Esophagus squamous epithelium (tissue), 5 donors: ENCODE measurements at regions not wholly inside any gene's neighbourhood (a gene's known extent, or its start where the extent isn't known, plus 50 kb on each side); places are given as distances from the start of the nearest gene placed in this dataset.

Source experiments
- DNase-seq: peaks from one replicate; lab custom pipeline; 2025; lab: John Stamatoyannopoulos, UW
- H3K27ac ChIP-seq, 4 donors: fragments of 200-600 bp; sonication (generic); one replicate each; pipeline ENCODE4 v1.5.1; 2016 to 2019; ENCODE audit warnings: mild to moderate bottlenecking in 1 of 4
- H3K27me3 ChIP-seq, 4 donors: fragments of 200-600 bp; sonication (generic); 1 replicate in 3 of 4; 2 replicates in 1 of 4; pipeline versions ENCODE4 v1.5.1 to v1.6.0; 2017 to 2021; ENCODE audit warnings: antibody characterized with exemption in 1 of 4
- H3K36me3 ChIP-seq, 3 donors: fragments of 200-600 bp; sonication (generic); one replicate each; pipeline ENCODE4 v1.5.1; 2016 to 2019
- H3K4me1 ChIP-seq, 3 donors: fragments of 200-600 bp; sonication (generic); one replicate each; pipeline ENCODE4 v1.5.1; 2017 to 2019
- H3K4me3 ChIP-seq, 4 donors: fragments of 200-600 bp; sonication (generic); 1 replicate in 3 of 4; 2 replicates in 1 of 4; pipeline ENCODE4 v1.5.1; 2016 to 2019; ENCODE audit warnings: mild to moderate bottlenecking in 2 of 4, moderate library complexity in 1 of 4
- H3K9me3 ChIP-seq, 3 donors: fragments of 200-600 bp; sonication (generic); one replicate each; pipeline ENCODE4 v1.5.1; 2016 to 2019
- POLR2A ChIP-seq, 4 donors: fragments of 450-650 bp; IDR thresholded peaks; one replicate each; pipeline ENCODE4 v1.6.1; 2017; ENCODE audit warnings: antibody characterized with exemption in 4 of 4, mild to moderate bottlenecking in 4 of 4, moderate library complexity in 3 of 4
- WGBS, 2 donors: methylation state at CpG; one replicate each; pipeline ENCODE4 v1.1.5; 2018; 5-methylcytosine and 5-hydroxymethylcytosine counted together
- intact Hi-C: fragments of 100-400 bp; cut with DNase I; formaldehyde crosslinking; loops from one replicate; pipeline ENCODE4 v1.15.0; 2022
- TF ChIP-seq, protein P1 (sequence below), 6 experiments: fragments of 450-650 bp in 4 of 6; fragments of 200-600 bp in 2 of 6; sonication (generic) in 2 of 6; IDR thresholded peaks; one replicate each; pipeline ENCODE4 v1.5.1; 2016 to 2019; ENCODE audit warnings: antibody characterized with exemption in 6 of 6, mild to moderate bottlenecking in 4 of 6, moderate library complexity in 4 of 6
- donor health status: DM: yes; HTN: yes; CAD: no.

DNA sequence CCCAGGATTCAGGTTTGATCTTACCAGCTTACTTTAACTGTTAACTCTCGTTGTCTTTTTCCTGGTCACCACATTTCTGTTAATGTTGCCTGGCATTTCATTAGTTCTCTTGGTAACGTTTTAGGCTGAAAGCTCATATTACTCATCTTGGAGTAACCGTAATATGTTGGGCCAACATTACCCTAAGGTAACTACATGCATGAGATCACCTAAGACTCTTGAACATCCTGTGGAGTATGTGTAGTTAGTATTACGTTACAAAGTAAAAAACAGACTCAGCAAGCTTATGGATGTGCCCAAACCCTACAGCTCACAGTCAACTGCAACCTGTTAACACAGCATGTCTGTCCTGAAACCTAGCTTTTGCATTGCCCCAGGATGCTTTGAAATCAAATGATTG, 203.3 kb upstream of the HS3ST1 start:
- Histone ChIP-seq H3K4me1 (peaks cover 0 to 54% (median 6%) of the 10 kb centered on the region in 3 donors), H3K27me3 (no peaks in the 10 kb centered on the region), H3K36me3 (no peaks in the 10 kb centered on the region), H3K27ac (peak overlapping the region; percentile 78 to 89 (median 86)), H3K4me3 (no peak overlapping the region), H3K9me3 (no peaks in the 10 kb centered on the region)
- TF ChIP-seq POLR2A (IDR thresholded peaks at IDR 0.05) = no peak
- TF ChIP-seq, protein P1, sequence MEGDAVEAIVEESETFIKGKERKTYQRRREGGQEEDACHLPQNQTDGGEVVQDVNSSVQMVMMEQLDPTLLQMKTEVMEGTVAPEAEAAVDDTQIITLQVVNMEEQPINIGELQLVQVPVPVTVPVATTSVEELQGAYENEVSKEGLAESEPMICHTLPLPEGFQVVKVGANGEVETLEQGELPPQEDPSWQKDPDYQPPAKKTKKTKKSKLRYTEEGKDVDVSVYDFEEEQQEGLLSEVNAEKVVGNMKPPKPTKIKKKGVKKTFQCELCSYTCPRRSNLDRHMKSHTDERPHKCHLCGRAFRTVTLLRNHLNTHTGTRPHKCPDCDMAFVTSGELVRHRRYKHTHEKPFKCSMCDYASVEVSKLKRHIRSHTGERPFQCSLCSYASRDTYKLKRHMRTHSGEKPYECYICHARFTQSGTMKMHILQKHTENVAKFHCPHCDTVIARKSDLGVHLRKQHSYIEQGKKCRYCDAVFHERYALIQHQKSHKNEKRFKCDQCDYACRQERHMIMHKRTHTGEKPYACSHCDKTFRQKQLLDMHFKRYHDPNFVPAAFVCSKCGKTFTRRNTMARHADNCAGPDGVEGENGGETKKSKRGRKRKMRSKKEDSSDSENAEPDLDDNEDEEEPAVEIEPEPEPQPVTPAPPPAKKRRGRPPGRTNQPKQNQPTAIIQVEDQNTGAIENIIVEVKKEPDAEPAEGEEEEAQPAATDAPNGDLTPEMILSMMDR (IDR thresholded peaks at IDR 0.05) = no peak
- 37 to 45% methylated on average over 4 of the region's 4 CpGs for WGBS, 2 donors
- DNase-seq = no peak
- intact Hi-C loops = no loop called here

DNA sequence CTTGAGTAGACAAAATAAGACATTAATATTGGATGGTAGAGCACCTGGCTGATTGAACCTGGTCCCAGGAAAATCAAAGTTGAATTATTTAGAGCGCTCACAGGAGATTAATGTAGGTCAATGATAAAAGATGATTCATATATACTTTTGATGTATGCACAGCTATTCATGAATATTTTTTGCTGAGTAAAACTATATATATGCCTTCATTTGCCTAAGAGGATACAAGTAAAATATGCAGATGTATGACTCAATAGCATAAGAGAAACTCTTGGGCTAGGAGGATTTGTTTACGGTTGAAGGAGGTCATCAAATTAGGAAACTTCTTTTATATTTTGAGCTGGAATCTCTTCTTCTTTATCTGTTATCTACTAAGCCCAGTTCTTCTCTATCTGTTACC, 202.7 kb upstream of the HS3ST1 start:
- intact Hi-C loops = no loop called here
- no peak for DNase-seq
- H3K27me3 ChIP-seq = no peaks in the 10 kb centered on the region
- no peak overlapping the region for H3K4me3 ChIP-seq
- H3K9me3 ChIP-seq = no peaks in the 10 kb centered on the region
- no peak for TF ChIP-seq POLR2A (IDR thresholded peaks at IDR 0.05)
- TF ChIP-seq, protein P1 (IDR thresholded peaks at IDR 0.05) = no peak
- WGBS, 2 donors = 56 to 60% methylated on average over 2 of the region's 2 CpGs
- H3K27ac ChIP-seq = peak overlapping the region; percentile 78 to 89 (median 86)
- H3K36me3 ChIP-seq = no peaks in the 10 kb centered on the region
- peaks cover 0 to 55% (median 6%) of the 10 kb centered on the region in 3 donors for H3K4me1 ChIP-seq

DNA sequence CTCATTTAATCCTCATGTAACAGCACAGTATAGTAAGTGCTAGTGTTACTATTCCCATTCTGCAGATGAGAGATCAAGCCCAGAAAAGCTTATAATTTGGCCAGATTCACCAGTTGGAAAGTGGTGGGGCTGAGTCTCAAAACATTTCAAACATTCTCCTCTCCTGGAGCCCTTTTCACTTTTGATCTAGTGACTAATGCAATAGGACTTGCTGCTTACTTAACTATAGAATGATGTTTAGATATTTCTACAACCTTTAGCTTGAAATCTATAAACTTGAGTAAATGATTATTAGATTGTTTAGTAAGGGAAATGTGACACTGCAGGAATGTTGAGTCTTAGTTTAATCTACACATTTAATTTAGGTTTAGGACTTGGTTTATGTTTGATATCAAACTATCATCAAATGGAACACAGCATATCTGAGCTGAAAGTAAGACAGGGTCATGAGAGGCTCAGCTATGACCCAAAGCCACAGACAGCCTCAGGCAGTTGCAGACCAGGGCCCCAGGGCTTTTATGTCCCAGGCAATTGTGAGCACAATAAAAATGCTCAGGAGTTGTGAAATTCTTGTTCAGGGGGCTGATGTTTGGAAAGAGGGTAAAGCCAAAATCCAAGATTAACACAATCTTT, 199.5 kb upstream of the HS3ST1 start:
- intact Hi-C loops = no loop called here
- Histone ChIP-seq H3K27ac (no peak overlapping the region), H3K27me3 (no peaks in the 10 kb centered on the region), H3K36me3 (no peaks in the 10 kb centered on the region), H3K4me3 (no peak overlapping the region), H3K9me3 (no peaks in the 10 kb centered on the region), H3K4me1 (peaks cover 13 to 58% (median 15%) of the 10 kb centered on the region in 3 donors)
- TF ChIP-seq, protein P1 (IDR thresholded peaks at IDR 0.05) = no peak
- no peak for TF ChIP-seq POLR2A (IDR thresholded peaks at IDR 0.05)
- no peak for DNase-seq

DNA sequence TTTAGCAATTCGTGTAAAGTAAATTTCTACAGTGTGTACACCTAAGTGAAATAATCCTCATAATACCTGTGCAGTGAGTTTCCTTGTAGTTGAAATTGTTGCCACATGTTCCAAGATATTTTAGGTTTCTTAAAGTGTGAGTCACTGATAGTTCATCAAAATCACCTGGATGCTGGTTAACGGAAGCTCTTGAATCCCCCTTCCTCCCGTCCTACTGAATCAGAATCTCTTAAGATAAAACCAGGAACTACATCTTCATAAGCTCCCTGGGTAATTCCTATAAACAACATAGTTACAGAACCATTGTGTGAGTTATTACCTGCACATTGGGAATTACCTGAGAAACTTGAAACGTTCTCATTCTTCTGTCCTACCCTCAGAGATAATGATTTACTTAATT, 197.4 kb upstream of the HS3ST1 start:
- TF ChIP-seq POLR2A (IDR thresholded peaks at IDR 0.05) = no peak
- TF ChIP-seq, protein P1 (IDR thresholded peaks at IDR 0.05) = no peak
- Histone ChIP-seq H3K4me3 (no peak overlapping the region), H3K36me3 (no peaks in the 10 kb centered on the region), H3K4me1 (peaks cover 12 to 41% (median 13%) of the 10 kb centered on the region in 3 donors), H3K9me3 (no peaks in the 10 kb centered on the region), H3K27ac (peak overlapping the region; percentile 60 to 80 (median 72)), H3K27me3 (no peaks in the 10 kb centered on the region)
- WGBS, 2 donors = 31 to 38% methylated on average over 4 of the region's 4 CpGs
- intact Hi-C loops = no loop called here
- DNase-seq = no peak

DNA sequence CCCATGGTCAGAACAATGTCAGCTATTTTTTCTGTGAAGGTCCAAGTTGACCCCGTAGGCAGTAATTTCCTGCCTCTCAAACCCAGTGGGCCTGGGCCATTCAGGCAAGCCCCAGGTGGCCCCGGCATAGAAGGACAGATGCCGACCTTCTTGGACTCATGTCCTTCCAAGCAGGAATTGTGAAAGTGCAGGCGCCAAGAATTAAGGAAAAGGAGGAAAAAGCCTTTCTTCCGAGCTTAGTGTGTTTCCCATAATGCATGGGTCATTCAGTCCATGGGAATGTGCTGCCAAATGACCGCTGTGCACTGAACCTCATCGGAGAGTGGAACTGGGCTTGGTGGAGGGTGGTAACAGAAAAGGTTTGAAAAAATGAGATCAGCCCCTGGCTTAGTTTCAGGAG, 196.5 kb upstream of the HS3ST1 start:
- no peak overlapping the region for H3K4me3 ChIP-seq
- H3K27ac ChIP-seq = peak overlapping the region; percentile 60 to 80 (median 72)
- DNase-seq = no peak
- no peaks in the 10 kb centered on the region for H3K9me3 ChIP-seq
- intact Hi-C loops = no loop called here
- no peaks in the 10 kb centered on the region for H3K36me3 ChIP-seq
- no peak for TF ChIP-seq POLR2A (IDR thresholded peaks at IDR 0.05)
- TF ChIP-seq, protein P1 (IDR thresholded peaks at IDR 0.05) = no peak
- H3K27me3 ChIP-seq = no peaks in the 10 kb centered on the region
- H3K4me1 ChIP-seq = peaks cover 12 to 36% (median 13%) of the 10 kb centered on the region in 3 donors
- WGBS, 2 donors = 70 to 97% methylated on average over 4 to 7 of the region's 7 CpGs
